ENCODE measurements at regions not wholly inside any gene's neighbourhood (a gene's known extent, or its start where the extent isn't known, plus 50 kb on each side); places are given as distances from the start of the nearest gene placed in this dataset.

GRCh38 chr14:44154446-44154845, 352.6 kb downstream of the FSCB start:
- TF ChIP-seq CTCF (IDR thresholded peaks at IDR 0.05) = no peak
- no peak for TF ChIP-seq POLR2A (IDR thresholded peaks at IDR 0.05)
